GM18858 (cell line): ENCODE measurements at regions not wholly inside any gene's neighbourhood (a gene's known extent, or its start where the extent isn't known, plus 50 kb on each side); places are given as distances from the start of the nearest gene placed in this dataset.
"Not testable (repeated sequence)": the region's sequence is repeated elsewhere in the genome, so short reads cannot be mapped to it uniquely, and the experiment has no call there.

Experiments used
- ATAC-seq: cut with Tn5 transposase; IDR thresholded peaks from one replicate; pipeline ENCODE4 v1.9.1; 2021; ENCODE audit not compliant: unreplicated experiment

- ATAC-seq = no peak
Observed at GRCh38 chr10:23643111-23643780, 204.4 kb downstream of the OTUD1 start.

DNA sequence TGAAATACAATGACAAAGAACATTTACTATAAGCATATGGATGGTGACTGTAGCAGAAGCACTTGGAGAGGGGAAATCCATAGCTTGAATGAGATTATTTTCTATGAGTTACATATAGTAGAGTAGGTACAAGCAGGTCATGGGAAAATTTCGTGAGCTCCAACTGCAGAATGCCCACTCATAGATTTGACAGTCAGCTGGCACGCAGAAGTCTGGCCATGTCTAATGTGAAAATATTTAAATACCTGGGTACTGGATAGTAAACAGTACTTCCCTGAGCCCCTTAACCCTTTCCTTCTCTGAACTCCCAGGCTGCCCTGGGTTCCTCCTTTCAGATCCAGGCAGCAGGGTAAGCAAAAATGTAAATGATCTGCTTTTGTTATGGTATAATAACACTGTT, 209.7 kb downstream of the OTUD1 start:
- no peak for ATAC-seq

GRCh38 chr10:23656735-23657134, 217.9 kb downstream of the OTUD1 start:
- ATAC-seq = no peak

- ATAC-seq = no peak
Observed at GRCh38 chr10:23657677-23658076, 218.8 kb downstream of the OTUD1 start.

DNA sequence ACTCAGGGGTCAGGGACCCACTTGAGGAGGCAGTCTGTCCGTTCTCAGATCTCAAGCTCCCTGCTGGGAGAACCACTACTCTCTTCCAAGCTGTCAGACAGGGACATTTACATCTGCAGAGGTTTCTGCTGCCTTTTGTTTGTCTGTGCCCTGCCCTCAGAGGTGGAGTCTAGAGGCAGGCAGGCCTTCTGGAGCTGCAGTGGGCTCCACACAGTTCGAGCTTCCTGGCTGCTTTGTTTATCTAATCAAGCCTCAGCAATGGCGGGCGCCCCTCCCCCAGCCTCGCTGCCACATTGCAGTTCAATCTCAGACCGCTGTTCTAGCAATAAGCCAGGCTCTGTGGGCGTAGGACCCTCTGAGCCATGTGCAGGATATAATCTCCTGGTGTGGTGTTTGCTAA, 233.0 kb downstream of the OTUD1 start:
- ATAC-seq = not testable (repeated sequence)

- no peak for ATAC-seq
Observed at GRCh38 chr10:23675585-23675984, 236.7 kb downstream of the OTUD1 start.

- ATAC-seq = no peak
Observed at GRCh38 chr10:23676296-23676695, 237.4 kb downstream of the OTUD1 start.

DNA sequence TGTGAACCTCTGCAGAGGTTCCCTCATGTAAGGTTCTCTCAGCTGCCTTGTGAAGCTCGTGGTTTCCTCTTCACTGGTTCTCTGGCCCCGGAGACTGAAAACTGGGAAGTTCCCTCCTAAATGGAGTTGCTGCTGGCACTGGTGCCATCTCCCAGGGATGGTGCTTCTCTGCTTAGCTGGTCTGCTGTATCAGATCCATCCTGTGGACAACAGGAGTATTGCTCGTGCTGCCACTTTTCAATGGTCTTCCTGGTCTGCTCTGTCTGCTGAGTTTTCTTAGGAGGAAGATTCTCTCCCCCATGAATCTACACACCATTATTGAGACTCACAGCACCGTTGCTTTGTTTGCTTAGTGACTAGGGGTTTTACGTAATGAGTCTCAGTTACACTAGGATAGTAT, 247.8 kb downstream of the OTUD1 start:
- ATAC-seq = no peak

GRCh38 chr10:23692736-23693135, 253.9 kb downstream of the OTUD1 start:
- no peak for ATAC-seq

DNA sequence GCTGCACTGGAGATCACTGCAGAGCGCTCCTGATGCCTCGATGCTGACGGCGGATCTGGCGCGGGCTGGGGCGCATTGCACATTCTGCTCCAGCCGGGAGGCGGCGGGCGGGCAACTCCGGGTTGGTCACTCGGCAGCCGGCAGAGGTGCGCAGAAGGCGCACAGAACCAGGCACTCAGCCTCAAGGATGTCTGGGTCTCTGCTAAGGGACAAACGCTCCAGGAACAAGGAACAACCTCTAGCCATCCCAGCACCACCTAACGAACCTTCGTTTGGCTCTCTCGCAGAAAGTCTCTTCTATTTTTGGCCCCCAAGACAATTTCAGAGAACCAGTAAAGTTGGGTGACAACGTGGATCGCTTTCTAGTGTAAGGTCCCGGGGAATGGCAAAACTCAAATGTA, 254.6 kb downstream of the OTUD1 start:
- ATAC-seq = no peak

GRCh38 chr10:23693925-23694324, 255.1 kb downstream of the OTUD1 start:
- no peak for ATAC-seq

DNA sequence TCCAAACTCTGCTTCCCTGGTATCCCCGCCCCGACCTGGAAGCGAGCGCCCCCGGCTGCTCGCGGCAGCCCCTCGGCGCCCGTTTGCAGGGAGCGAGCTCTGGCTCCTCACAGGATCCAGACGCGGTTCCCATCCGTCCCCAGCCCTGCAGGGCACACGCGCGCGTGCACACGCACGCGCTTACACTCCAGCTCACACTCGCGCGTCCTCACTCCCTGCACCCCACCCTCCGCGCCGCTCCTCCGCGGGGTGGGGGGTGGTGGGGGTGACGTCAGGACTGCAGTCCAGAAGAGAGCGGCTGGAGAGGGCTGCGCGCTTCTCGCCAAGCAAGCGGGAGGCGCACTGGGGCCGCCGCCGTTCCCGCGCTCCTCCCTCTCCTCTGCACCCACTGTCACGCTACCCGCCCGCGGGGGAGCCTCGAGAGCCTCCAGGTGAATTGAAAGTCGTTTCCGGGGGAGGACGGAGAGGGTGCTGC, 255.6 kb downstream of the OTUD1 start:
- no peak for ATAC-seq

- ATAC-seq = no peak
Observed at GRCh38 chr10:23694921-23695824, 256.3 kb downstream of the OTUD1 start.

- ATAC-seq = no peak
Observed at GRCh38 chr10:23695825-23696420, 257.0 kb downstream of the OTUD1 start.

DNA sequence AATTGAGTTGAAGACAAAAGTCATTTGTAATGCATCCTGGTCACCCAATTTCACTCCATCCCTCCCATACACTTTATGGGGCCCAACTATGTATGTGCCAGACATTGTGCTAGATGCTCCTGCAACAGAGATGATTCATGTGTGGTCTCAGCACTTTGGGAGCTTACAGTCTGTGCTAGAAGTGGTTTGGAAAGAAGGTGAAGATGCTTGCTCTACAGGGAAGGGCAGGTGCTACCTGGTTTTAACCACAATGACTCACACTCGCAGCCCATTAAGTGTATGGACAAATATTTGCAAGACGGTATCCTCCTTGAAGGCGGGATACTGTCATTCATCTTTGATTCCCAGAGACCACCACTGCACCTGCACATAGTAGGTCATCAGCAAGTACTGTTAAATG, 257.6 kb downstream of the OTUD1 start:
- ATAC-seq = no peak

DNA sequence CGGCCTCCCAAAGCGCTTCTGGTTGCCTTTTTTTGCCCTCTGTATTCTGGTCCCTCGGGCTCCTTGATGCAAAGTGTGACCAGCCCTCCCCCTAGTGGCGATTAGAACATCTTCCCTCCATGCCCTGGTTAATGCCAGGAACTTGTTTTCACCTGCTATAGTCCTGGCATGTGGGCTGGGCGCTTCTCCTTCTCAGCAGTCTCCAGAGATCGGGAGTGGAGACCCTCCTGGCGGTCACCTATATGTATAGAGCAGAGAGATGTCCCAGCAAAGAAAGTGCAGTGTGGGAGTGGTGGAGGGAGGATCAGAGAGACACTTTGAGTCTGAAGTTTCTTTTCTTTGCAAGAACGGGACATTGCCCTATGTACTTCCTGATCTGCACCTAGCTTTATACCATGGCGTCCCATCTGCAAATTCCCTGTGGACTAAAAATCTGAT, 264.1 kb downstream of the OTUD1 start:
- ATAC-seq = peak; percentile 89

DNA sequence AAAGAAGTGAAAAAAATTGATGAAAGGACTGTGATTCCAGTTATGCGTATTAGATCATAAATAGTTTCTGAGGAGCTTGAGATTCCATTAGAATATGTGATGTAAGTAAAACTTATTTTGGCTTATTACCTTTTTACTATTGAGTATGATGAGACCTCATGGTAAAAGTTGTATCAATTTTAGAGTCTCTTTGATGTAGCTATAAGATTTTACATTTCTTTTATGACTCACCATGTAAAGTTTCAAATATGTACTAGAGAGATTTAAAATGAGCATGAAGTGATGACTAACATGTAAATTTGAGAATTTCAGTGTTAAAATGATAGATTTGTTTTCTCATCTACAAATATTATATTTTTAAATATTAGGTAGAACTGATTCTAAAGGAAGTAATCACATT, 276.5 kb downstream of the OTUD1 start:
- ATAC-seq = no peak

DNA sequence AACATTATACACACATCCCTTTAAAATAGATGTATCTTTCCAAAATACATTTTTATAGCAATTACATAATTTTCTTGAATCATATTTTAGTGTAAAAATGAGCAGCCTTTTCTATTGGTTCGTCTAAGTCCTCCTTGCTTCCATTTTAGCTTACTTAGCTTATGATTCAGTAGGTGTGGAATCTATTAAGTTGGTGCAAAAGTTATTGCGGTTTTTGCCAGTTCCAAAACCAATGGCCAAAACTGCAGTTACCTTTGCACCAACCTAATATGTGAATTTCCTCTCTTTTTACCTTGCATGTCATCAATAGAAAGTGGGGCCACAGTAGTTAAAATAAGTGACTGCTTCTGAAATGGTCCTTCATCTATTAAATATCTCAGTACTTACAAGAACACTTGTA, 279.0 kb downstream of the OTUD1 start:
- no peak for ATAC-seq

GRCh38 chr10:23718946-23719345, 280.1 kb downstream of the OTUD1 start:
- ATAC-seq = no peak

GRCh38 chr10:23723796-23724195, 284.9 kb downstream of the OTUD1 start:
- ATAC-seq = no peak

GRCh38 chr10:23725548-23725947, 286.7 kb downstream of the OTUD1 start:
- ATAC-seq = no peak

DNA sequence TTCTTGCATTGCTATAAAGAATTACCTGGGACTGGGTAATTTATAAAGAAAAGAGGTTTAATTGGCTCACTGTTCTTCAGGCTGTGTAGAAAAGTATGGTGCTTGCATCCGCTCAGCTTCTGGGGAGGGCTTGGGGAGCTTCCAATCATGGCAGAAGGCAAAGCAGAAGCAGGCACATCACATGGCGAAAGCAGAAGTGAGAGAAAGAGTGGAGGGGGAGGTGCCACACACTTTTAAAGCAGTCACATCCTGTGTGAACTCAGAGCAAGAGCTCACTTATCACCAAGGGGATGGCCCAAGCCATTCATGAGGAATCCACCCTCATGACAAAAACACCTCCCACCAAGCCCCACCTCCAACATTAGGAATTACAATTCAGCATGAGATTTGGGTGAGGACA, 303.5 kb downstream of the OTUD1 start:
- ATAC-seq = peak; percentile 100
